ENCODE measurements at regions not wholly inside any gene's neighbourhood (a gene's known extent, or its start where the extent isn't known, plus 50 kb on each side); places are given as distances from the start of the nearest gene placed in this dataset.

DNA sequence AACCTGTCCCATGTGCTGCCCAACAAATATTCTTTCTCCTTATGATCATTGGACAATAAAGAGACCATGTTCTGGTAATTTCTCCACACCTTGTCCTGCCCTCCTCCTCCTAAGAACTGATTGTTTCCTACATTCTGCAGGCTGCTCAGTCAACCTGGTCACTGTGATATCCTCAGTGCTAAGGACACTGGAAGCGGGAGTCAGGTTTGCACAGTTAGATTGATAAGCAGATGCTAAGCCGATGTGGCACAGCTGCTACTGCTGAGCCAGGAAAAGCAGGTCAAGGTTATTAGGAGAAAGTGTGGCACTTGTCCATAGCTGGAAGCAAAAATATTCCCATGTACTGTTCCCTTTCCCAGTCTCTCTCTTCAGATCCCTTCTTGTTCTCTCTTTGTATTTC lies 154.8 kb downstream of the TFAP2B start:
- TF ChIP-seq, protein P1, sequence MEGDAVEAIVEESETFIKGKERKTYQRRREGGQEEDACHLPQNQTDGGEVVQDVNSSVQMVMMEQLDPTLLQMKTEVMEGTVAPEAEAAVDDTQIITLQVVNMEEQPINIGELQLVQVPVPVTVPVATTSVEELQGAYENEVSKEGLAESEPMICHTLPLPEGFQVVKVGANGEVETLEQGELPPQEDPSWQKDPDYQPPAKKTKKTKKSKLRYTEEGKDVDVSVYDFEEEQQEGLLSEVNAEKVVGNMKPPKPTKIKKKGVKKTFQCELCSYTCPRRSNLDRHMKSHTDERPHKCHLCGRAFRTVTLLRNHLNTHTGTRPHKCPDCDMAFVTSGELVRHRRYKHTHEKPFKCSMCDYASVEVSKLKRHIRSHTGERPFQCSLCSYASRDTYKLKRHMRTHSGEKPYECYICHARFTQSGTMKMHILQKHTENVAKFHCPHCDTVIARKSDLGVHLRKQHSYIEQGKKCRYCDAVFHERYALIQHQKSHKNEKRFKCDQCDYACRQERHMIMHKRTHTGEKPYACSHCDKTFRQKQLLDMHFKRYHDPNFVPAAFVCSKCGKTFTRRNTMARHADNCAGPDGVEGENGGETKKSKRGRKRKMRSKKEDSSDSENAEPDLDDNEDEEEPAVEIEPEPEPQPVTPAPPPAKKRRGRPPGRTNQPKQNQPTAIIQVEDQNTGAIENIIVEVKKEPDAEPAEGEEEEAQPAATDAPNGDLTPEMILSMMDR (IDR thresholded peaks at IDR 0.05; ENCODE audit: insufficient read depth, low read length, poor library complexity, severe bottlenecking): no peak
- no peak for TF ChIP-seq EZH2phosphoT487 (conservative IDR thresholded peaks at IDR 0.05; ENCODE audit: low read length)
